Transverse colon (tissue), 4 donors: ENCODE measurements at regions not wholly inside any gene's neighbourhood (a gene's known extent, or its start where the extent isn't known, plus 50 kb on each side); places are given as distances from the start of the nearest gene placed in this dataset.

Experiments
- DNase-seq: peaks from one replicate; pipeline ENCODE4 v3.0.0-alpha.2; 2019
- H3K27ac ChIP-seq, 4 donors: fragments of 200-600 bp; sonication (generic); 2 replicates each; pipeline ENCODE4 v1.5.1; 2016 to 2018; ENCODE audit warnings: inconsistent platforms in 4 of 4
- H3K27me3 ChIP-seq: fragments of 200-600 bp; sonication (generic); 2 replicates; pipeline ENCODE4 v1.5.1; 2017; ENCODE audit warnings: inconsistent platforms
- H3K36me3 ChIP-seq, 4 donors: fragments of 200-600 bp; sonication (generic); 2 replicates each; pipeline ENCODE4 v1.5.1; 2017 to 2019; ENCODE audit warnings: inconsistent platforms in 4 of 4
- H3K4me1 ChIP-seq, 4 donors: fragments of 200-600 bp; sonication (generic); 2 replicates each; pipeline ENCODE4 v1.5.1; 2017 to 2020; ENCODE audit warnings: inconsistent platforms in 4 of 4
- H3K4me3 ChIP-seq, 4 donors: fragments of 200-600 bp; sonication (generic); 1 replicate in 1 of 4; 2 replicates in 3 of 4; pipeline versions ENCODE4 v1.5.1 to v1.6.1; 2017 to 2019; ENCODE audit warnings: inconsistent platforms in 4 of 4
- H3K9me3 ChIP-seq, 2 donors: fragments of 200-600 bp; sonication (generic); 2 replicates each; pipeline ENCODE4 v1.5.1; 2017 to 2019; ENCODE audit warnings: inconsistent platforms in 2 of 2
- EP300 ChIP-seq: sonication (generic); formaldehyde crosslinking; IDR thresholded peaks from one replicate; pipeline ENCODE4 v1.6.1; 2017; ENCODE audit warnings: antibody characterized with exemption, low read depth
- POLR2A ChIP-seq: fragments of 450-650 bp; IDR thresholded peaks from one replicate; pipeline ENCODE4 v1.6.1; 2016; ENCODE audit warnings: antibody characterized with exemption, mild to moderate bottlenecking, moderate library complexity
- POLR2AphosphoS5 ChIP-seq, 3 donors: sonication (generic); formaldehyde crosslinking; IDR thresholded peaks; one replicate each; pipeline ENCODE4 v1.6.1; 2016; ENCODE audit warnings: antibody characterized with exemption in 3 of 3
- WGBS, 2 donors: methylation state at CpG; one replicate each; pipeline ENCODE4 v1.1.5; 2018; ENCODE audit warnings: low coverage in 1 of 2; 5-methylcytosine and 5-hydroxymethylcytosine counted together
- in situ Hi-C, 4 donors: fragments of 200-750 bp; cut with MboI; loops; one replicate each; pipeline versions ENCODE4 v1.15.0 to v1.15.1; 2017; ENCODE audit warnings: low sequenced_read_pairs in 3 of 4, low pct_ligation_motif_present in 1 of 4, low pct_unique_long_range_greater_than_20kb in 1 of 4
- intact Hi-C: fragments of 100-400 bp; cut with DNase I; formaldehyde crosslinking; loops from one replicate; pipeline ENCODE4 v1.15.1; 2023; ENCODE audit warnings: low total_unique reads
- TF ChIP-seq, protein P1 (sequence below), 5 experiments: fragments of 200-600 bp in 3 of 5; fragments of 450-650 bp in 2 of 5; sonication (generic) in 3 of 5; IDR thresholded peaks; 1 replicate in 2 of 5; 2 replicates in 3 of 5; pipeline ENCODE4 v1.5.1; 2016 to 2017; ENCODE audit warnings: antibody characterized with exemption in 5 of 5, inconsistent platforms in 3 of 5, mild to moderate bottlenecking in 2 of 5, moderate library complexity in 1 of 5

DNA sequence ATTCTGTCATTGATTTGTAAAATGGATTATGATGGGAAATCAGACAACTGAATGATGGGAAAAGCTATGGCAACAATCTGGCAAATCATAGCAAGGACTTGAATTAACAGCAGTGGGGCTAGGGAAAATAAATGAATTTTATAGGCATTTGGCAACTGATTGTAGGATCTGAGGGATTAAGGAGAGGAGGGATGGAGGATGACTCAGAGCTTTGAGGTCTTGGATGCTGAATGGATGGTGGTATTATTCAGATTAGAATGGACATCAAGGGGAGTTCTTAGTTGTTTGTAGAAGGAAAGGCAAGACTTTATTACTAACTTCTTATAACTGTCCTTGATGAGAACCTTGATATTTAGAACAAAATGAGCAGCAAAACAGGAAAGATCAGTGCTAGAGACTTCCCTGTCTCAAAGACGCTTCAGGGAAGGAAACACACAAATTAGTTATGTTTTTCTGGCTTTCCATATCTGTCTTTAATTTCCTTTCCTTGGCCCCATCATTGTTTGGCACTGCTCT lies 51.4 kb upstream of the HHIP start:
- H3K4me1 ChIP-seq, result peaks cover 0 to 12% (median 8%) of the 10 kb centered on the region in 4 donors
- H3K27me3 ChIP-seq, result no peaks in the 10 kb centered on the region
- 58 to 78% methylated on average over 1 of the region's 1 CpG for WGBS, 2 donors
- H3K4me3 ChIP-seq, result no peak overlapping the region
- intact Hi-C loops (no loop called here), in situ Hi-C loops (no loop called here)
- H3K9me3 ChIP-seq, result no peaks in the 10 kb centered on the region
- H3K36me3 ChIP-seq, result no peaks in the 10 kb centered on the region
- TF ChIP-seq, protein P1, sequence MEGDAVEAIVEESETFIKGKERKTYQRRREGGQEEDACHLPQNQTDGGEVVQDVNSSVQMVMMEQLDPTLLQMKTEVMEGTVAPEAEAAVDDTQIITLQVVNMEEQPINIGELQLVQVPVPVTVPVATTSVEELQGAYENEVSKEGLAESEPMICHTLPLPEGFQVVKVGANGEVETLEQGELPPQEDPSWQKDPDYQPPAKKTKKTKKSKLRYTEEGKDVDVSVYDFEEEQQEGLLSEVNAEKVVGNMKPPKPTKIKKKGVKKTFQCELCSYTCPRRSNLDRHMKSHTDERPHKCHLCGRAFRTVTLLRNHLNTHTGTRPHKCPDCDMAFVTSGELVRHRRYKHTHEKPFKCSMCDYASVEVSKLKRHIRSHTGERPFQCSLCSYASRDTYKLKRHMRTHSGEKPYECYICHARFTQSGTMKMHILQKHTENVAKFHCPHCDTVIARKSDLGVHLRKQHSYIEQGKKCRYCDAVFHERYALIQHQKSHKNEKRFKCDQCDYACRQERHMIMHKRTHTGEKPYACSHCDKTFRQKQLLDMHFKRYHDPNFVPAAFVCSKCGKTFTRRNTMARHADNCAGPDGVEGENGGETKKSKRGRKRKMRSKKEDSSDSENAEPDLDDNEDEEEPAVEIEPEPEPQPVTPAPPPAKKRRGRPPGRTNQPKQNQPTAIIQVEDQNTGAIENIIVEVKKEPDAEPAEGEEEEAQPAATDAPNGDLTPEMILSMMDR (IDR thresholded peaks at IDR 0.05), result no peak
- TF ChIP-seq EP300, result no peak
- no peak for TF ChIP-seq POLR2AphosphoS5 (IDR thresholded peaks at IDR 0.05)
- no peak for TF ChIP-seq POLR2A
- DNase-seq, result no peak
- no peak overlapping the region for H3K27ac ChIP-seq

DNA sequence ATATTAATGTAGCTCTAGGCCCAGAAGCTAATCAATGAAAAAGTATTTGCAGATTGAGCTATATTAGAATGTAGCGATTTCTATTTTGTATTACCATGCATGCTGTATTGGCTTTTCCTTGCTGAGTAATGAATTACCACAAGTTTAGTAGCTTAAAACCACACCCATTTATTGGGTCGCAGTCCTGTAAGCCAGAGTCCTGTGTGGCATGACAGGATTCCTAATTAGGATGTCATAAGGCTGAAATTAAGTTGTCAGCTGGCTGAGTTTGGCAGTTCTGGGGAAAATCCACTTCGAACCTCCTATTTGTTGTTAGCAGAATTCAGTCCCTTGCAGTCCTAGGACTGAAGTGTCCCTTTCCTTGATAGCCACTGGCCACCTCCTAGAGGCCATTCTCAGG lies 50.3 kb upstream of the HHIP start:
- Histone ChIP-seq H3K27me3 (no peaks in the 10 kb centered on the region), H3K9me3 (no peaks in the 10 kb centered on the region), H3K36me3 (no peaks in the 10 kb centered on the region), H3K4me3 (no peak overlapping the region), H3K4me1 (peaks cover 0 to 12% (median 8%) of the 10 kb centered on the region in 4 donors), H3K27ac (no peak overlapping the region)
- intact Hi-C loops (no loop called here), in situ Hi-C loops (no loop called here)
- DNase-seq, result no peak
- no peak for TF ChIP-seq POLR2AphosphoS5 (IDR thresholded peaks at IDR 0.05)
- no peak for TF ChIP-seq POLR2A
- TF ChIP-seq EP300, result no peak
- TF ChIP-seq, protein P1 (IDR thresholded peaks at IDR 0.05), result no peak
- WGBS, 2 donors, result 76 to 88% methylated on average over 1 to 3 of the region's 3 CpGs
